HL-60 (cell line): ENCODE measurements at regions not wholly inside any gene's neighbourhood (a gene's known extent, or its start where the extent isn't known, plus 50 kb on each side); places are given as distances from the start of the nearest gene placed in this dataset.

Experiments
- DNase-seq, 2 experiments: peaks; one replicate each; pipeline ENCODE4 v3.0.0-alpha.2; 2010 to 2020; ENCODE audit warnings: low read depth in 1 of 2, low spot score in 1 of 2
- H3K27ac ChIP-seq: fragments of 250-450 bp; sonication (Bioruptor Pico); replicated peaks from 2 replicates; pipeline ENCODE4 v1.5.1; 2020; ENCODE audit warnings: mild to moderate bottlenecking, moderate library complexity
- H3K27me3 ChIP-seq: fragments of 250-450 bp; sonication (Bioruptor Pico); 2 replicates; pipeline ENCODE4 v1.5.1; 2021; ENCODE audit warnings: mild to moderate bottlenecking, moderate library complexity; ENCODE audit not compliant: insufficient read depth, poor library complexity, severe bottlenecking
- H3K4me3 ChIP-seq: replicated peaks from 2 replicates; pipeline ENCODE4 v1.5.1; 2011; ENCODE audit warnings: mild to moderate bottlenecking, control low read depth, low read length; ENCODE audit not compliant: insufficient read depth
- GABPA ChIP-seq: IDR thresholded peaks from 2 replicates; pipeline ENCODE4 v1.6.1; 2012; ENCODE audit warnings: low read depth
- POLR2AphosphoS5 ChIP-seq: IDR thresholded peaks from 2 replicates; pipeline ENCODE4 v1.6.1; 2012; ENCODE audit warnings: low read depth
- SPI1 ChIP-seq: IDR thresholded peaks from 2 replicates; pipeline ENCODE4 v1.6.1; 2012; ENCODE audit warnings: low read depth, mild to moderate bottlenecking, borderline replicate concordance
- TF ChIP-seq, protein P1 (sequence below): IDR thresholded peaks from 2 replicates; pipeline ENCODE4 v1.6.1; 2012; ENCODE audit warnings: low read depth; ENCODE audit not compliant: insufficient replicate concordance
- TF ChIP-seq, protein P2 (sequence below): IDR thresholded peaks from one replicate; pipeline ENCODE4 v1.5.1; 2011; ENCODE audit warnings: low read length, control low read depth, inconsistent platforms; ENCODE audit not compliant: insufficient read depth

DNA sequence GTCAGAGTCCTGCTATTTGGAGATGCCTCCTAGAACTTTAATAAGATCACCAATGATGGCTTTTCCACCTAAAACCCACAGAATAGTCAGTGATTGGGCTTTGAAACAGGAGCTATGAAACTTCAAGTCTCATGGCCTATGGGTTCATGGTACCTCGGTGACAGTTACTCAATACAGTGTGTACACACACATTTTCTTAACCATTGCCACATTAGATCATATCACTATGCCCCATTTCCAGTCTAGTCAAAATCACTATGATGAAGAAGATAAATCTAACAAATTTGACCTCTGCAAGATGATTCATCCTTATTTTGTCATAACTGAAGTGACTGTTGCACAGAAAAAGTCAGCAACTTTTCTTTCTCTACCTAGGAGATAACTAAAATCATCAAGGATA, 86.8 kb upstream of the OR13F1 start:
- Histone ChIP-seq H3K27ac (no peak overlapping the region), H3K4me3 (no peak overlapping the region)

DNA sequence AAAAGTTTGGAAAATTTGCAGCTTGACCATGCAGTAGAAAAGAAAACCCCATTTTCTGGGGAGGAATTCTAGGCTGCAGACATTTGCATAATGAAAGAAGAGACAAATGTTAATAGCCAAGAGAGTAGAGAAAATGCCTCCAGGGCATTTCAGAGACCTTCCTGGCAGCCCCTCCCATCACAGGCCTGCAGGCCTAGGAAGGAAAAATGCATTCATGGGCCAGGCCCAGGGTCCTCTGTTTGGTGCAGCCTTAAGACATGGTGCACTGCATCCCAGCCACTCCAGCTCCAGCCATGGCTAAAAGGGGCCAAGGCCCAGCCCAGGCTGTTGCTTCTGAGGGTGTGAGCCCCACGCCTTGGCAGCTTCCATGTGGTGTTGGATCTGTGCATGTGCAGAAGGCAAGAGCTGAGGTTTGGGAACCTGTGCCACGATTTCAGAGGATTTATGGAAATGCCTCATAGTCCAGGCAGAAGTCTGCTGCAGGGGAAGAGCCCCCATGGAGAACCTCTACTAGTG, 75.0 kb upstream of the OR13F1 start:
- H3K27me3 ChIP-seq, result no peaks in the 10 kb centered on the region
- TF ChIP-seq, protein P1, sequence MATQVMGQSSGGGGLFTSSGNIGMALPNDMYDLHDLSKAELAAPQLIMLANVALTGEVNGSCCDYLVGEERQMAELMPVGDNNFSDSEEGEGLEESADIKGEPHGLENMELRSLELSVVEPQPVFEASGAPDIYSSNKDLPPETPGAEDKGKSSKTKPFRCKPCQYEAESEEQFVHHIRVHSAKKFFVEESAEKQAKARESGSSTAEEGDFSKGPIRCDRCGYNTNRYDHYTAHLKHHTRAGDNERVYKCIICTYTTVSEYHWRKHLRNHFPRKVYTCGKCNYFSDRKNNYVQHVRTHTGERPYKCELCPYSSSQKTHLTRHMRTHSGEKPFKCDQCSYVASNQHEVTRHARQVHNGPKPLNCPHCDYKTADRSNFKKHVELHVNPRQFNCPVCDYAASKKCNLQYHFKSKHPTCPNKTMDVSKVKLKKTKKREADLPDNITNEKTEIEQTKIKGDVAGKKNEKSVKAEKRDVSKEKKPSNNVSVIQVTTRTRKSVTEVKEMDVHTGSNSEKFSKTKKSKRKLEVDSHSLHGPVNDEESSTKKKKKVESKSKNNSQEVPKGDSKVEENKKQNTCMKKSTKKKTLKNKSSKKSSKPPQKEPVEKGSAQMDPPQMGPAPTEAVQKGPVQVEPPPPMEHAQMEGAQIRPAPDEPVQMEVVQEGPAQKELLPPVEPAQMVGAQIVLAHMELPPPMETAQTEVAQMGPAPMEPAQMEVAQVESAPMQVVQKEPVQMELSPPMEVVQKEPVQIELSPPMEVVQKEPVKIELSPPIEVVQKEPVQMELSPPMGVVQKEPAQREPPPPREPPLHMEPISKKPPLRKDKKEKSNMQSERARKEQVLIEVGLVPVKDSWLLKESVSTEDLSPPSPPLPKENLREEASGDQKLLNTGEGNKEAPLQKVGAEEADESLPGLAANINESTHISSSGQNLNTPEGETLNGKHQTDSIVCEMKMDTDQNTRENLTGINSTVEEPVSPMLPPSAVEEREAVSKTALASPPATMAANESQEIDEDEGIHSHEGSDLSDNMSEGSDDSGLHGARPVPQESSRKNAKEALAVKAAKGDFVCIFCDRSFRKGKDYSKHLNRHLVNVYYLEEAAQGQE, result no peak
- TF ChIP-seq POLR2AphosphoS5 (no peak), SPI1 (no peak), GABPA (no peak)
- TF ChIP-seq, protein P2, sequence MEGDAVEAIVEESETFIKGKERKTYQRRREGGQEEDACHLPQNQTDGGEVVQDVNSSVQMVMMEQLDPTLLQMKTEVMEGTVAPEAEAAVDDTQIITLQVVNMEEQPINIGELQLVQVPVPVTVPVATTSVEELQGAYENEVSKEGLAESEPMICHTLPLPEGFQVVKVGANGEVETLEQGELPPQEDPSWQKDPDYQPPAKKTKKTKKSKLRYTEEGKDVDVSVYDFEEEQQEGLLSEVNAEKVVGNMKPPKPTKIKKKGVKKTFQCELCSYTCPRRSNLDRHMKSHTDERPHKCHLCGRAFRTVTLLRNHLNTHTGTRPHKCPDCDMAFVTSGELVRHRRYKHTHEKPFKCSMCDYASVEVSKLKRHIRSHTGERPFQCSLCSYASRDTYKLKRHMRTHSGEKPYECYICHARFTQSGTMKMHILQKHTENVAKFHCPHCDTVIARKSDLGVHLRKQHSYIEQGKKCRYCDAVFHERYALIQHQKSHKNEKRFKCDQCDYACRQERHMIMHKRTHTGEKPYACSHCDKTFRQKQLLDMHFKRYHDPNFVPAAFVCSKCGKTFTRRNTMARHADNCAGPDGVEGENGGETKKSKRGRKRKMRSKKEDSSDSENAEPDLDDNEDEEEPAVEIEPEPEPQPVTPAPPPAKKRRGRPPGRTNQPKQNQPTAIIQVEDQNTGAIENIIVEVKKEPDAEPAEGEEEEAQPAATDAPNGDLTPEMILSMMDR, result no peak
- H3K27ac ChIP-seq, result no peak overlapping the region
- no peak for DNase-seq
- no peak overlapping the region for H3K4me3 ChIP-seq

More for the DNA sequence above, 86.8 kb upstream of the OR13F1 start:
- TF ChIP-seq, protein P2, result no peak
- TF ChIP-seq, protein P1, result no peak
- no peak for TF ChIP-seq GABPA
- TF ChIP-seq SPI1, result no peak
- no peak for TF ChIP-seq POLR2AphosphoS5
- no peaks in the 10 kb centered on the region for H3K27me3 ChIP-seq
- DNase-seq, result peak in 1 of 2 experiments; percentile 5

DNA sequence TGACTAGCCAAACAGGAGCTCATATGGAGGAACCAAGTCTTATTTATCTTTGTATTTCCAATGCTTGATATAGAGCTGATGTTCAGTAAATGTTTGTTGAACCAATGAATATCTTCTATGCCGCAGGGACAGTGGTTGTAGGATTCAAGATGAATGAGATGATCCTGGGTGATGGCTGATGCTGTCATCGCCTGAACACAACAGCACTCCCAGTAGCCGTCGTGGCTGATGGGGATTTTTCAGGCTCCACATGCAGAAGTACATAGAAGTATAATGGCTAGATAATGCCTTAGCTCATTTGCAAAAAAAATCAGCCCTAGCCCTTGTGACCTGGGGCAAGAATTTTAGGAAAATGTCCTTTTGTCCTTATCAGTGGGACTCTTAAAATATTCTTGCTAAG, 69.0 kb upstream of the OR13F1 start:
- TF ChIP-seq, protein P2, result no peak
- TF ChIP-seq, protein P1, result no peak
- no peak for TF ChIP-seq GABPA
- no peak for TF ChIP-seq POLR2AphosphoS5
- no peak for TF ChIP-seq SPI1
- Histone ChIP-seq H3K27me3 (no peaks in the 10 kb centered on the region), H3K27ac (no peak overlapping the region), H3K4me3 (no peak overlapping the region)
- no peak for DNase-seq
